Psoas muscle (tissue), 7 donors: ENCODE measurements at regions not wholly inside any gene's neighbourhood (a gene's known extent, or its start where the extent isn't known, plus 50 kb on each side); places are given as distances from the start of the nearest gene placed in this dataset.

Experiments
- ATAC-seq, 4 donors: fragments of 200-7000 bp; cut with Tn5 transposase; one replicate each; pipeline ENCODE4 v1.9.1; 2020; ENCODE audit warnings: moderate library complexity in 3 of 4, mild to moderate bottlenecking in 2 of 4
- DNase-seq, 2 donors: peaks; one replicate each; pipeline ENCODE4 v3.0.0-alpha.2; 2020
- H3K27ac ChIP-seq: fragments of 200-600 bp; one replicate; pipeline ENCODE4 v1.8.0; 2022
- H3K27me3 ChIP-seq, 3 donors: fragments of 200-600 bp in 1 of 3; one replicate each; pipeline versions ENCODE4 v1.6.1 to v1.8.0; 2013 to 2022; ENCODE audit warnings: low read length in 2 of 3, mild to moderate bottlenecking in 2 of 3, moderate library complexity in 1 of 3; ENCODE audit not compliant: insufficient read depth in 3 of 3
- H3K36me3 ChIP-seq, 2 donors: fragments of 200-600 bp in 1 of 2; one replicate each; pipeline versions ENCODE4 v1.6.1 to v1.8.0; 2013 to 2022; ENCODE audit warnings: low read depth in 1 of 2, mild to moderate bottlenecking in 1 of 2, moderate library complexity in 1 of 2; ENCODE audit not compliant: insufficient read depth in 1 of 2
- H3K4me1 ChIP-seq: fragments of 200-600 bp; one replicate; pipeline ENCODE4 v1.8.0; 2022
- H3K4me3 ChIP-seq: fragments of 200-600 bp; one replicate; pipeline ENCODE4 v1.8.0; 2022; ENCODE audit warnings: mild to moderate bottlenecking
- H3K9me3 ChIP-seq: fragments of 200-600 bp; one replicate; pipeline ENCODE4 v1.8.0; 2022
- WGBS, 3 donors: extraction: QIAGEN DNeasy Blood & Tissue Kit; methylation state at CpG; one replicate each; pipeline versions ENCODE4 v1.1.6 to v1.1.7; 2013; 5-methylcytosine and 5-hydroxymethylcytosine counted together
- intact Hi-C, 2 donors: fragments of 100-400 bp; cut with DNase I; formaldehyde crosslinking; loops; one replicate each; pipeline versions ENCODE4 v1.11.0 to v1.14.2; 2022
- TF ChIP-seq, protein P1 (sequence below): fragments of 200-600 bp; IDR thresholded peaks from one replicate; pipeline ENCODE4 v1.8.0; 2022; ENCODE audit warnings: antibody characterized with exemption
- donor health status: healthy with polysubstance abuse.
- donor health status: DM: no; HTN: no; CAD: no; lungs with moderate emphysema.
- donor health status: Bipolar disorder and iron deficiency.
- donor health status: healthy.
- donor health status: DM: yes; HTN: yes; CAD: no.
- donor health status: DM: no; HTN: no; CAD: no.
- donor health status: DM: yes; HTN: yes; CAD: no.

DNA sequence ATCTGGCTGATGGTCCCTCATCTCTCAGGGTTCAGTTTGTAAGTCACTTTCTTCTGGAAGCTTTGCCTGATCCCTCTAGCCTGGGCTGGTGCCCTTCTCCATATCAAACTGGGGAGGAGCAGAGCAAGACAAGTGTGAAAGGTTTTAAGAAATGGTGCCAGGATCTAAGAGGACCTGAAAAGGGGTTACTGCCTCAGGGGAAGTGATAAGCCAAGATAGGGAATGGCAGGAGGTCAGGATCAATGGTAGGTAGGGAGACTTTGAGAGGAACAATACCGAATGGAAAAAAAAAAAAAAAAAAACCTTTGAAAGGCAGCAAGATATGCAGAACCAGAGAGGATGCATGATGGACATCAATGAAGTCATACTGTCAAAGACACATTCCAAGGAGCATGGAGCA, 67.5 kb upstream of the TLR4 start:
- TF ChIP-seq, protein P1, sequence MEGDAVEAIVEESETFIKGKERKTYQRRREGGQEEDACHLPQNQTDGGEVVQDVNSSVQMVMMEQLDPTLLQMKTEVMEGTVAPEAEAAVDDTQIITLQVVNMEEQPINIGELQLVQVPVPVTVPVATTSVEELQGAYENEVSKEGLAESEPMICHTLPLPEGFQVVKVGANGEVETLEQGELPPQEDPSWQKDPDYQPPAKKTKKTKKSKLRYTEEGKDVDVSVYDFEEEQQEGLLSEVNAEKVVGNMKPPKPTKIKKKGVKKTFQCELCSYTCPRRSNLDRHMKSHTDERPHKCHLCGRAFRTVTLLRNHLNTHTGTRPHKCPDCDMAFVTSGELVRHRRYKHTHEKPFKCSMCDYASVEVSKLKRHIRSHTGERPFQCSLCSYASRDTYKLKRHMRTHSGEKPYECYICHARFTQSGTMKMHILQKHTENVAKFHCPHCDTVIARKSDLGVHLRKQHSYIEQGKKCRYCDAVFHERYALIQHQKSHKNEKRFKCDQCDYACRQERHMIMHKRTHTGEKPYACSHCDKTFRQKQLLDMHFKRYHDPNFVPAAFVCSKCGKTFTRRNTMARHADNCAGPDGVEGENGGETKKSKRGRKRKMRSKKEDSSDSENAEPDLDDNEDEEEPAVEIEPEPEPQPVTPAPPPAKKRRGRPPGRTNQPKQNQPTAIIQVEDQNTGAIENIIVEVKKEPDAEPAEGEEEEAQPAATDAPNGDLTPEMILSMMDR, result no peak
- H3K4me1 ChIP-seq, result no peaks in the 10 kb centered on the region
- H3K4me3 ChIP-seq, result no peak overlapping the region
- H3K36me3 ChIP-seq, result no peaks in the 10 kb centered on the region
- ATAC-seq, result no peak
- H3K27ac ChIP-seq, result no peak overlapping the region
- intact Hi-C loops, result no loop called here
- 78 to 100% (median 95%) methylated on average over 1 of the region's 1 CpG for WGBS, 3 donors
- H3K27me3 ChIP-seq, result peaks cover 0 to 11% (median 2%) of the 10 kb centered on the region in 3 donors
- no peaks in the 10 kb centered on the region for H3K9me3 ChIP-seq
- DNase-seq, result no peak

DNA sequence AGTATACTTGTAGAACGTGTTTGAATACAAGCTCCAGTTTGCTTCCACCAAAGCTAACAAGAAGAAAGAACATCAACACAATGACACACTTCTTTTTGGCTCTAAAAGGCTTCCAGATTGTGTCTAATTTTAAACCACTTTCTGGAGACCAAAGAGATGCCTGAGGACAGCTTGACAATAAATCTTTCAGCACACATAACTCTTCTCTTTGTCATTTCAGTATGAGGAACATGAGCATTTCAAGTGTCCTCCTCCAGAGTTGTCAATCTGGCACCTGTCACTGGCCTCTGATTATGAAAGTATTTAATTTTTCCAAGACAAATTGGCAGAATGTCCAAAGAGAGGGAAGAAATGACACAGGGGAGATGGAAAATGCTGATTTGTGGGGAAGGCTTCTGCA, 79.0 kb upstream of the TLR4 start:
- TF ChIP-seq, protein P1, result no peak
- DNase-seq (no peak), ATAC-seq (peak in 1 of 4 donors; percentile 56)
- WGBS, 3 donors, result 70 to 93% (median 83%) methylated on average over 1 of the region's 1 CpG
- Histone ChIP-seq H3K4me1 (no peaks in the 10 kb centered on the region), H3K4me3 (no peak overlapping the region), H3K36me3 (no peaks in the 10 kb centered on the region), H3K27ac (no peak overlapping the region), H3K9me3 (peaks cover 6% of the 10 kb centered on the region), H3K27me3 (no peaks in the 10 kb centered on the region)
- intact Hi-C loops, result no loop called here

DNA sequence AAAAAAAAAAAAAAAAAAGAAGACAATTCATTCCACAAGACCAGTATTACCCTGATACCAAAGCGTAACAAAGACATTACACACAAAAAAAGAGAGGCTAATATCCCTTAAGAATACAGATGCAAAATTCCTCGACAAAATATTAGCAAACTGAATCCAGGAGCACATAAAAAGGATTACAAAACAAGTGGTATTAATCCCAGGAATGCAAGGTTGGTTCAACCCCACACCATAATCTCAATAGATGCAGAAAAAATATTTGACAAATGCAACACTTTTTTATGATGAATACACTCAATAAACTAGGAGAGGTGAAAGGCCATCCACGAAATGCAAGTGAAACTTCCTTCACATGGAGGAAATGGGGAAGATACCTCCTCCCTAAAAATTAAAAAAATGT, 80.1 kb upstream of the TLR4 start:
- no peaks in the 10 kb centered on the region for H3K36me3 ChIP-seq
- WGBS, 3 donors, result 57 to 61% (median 58%) methylated on average over 3 of the region's 3 CpGs
- ATAC-seq, result no peak

DNA sequence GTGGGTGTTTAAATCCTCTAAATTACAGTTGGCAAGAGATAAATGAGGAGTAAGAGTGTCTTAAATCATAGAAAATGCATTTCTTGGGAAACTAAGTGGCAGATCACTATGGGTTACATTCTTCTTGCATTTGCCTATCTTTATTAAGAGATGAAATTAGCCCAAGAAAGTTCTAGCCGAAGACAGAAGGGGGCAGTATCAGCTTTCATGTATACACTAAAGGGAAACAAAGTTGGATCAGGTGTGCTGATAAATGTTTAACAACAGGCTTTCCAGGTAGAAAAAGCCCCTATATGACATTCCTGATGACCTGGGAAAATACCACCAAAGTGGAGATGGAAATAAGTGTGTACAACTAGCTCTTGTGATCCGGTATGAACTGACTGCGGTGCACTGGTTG, 81.9 kb upstream of the TLR4 start:
- Histone ChIP-seq H3K4me1 (no peaks in the 10 kb centered on the region), H3K27ac (no peak overlapping the region), H3K27me3 (no peaks in the 10 kb centered on the region), H3K36me3 (no peaks in the 10 kb centered on the region), H3K9me3 (peaks cover 6% of the 10 kb centered on the region), H3K4me3 (no peak overlapping the region)
- ATAC-seq, result no peak
- TF ChIP-seq, protein P1, result no peak
- intact Hi-C loops, result no loop called here
- DNase-seq, result no peak
- 87 to 91% (median 87%) methylated on average over 3 of the region's 3 CpGs for WGBS, 3 donors

More for the DNA sequence above, 80.1 kb upstream of the TLR4 start:
- TF ChIP-seq, protein P1, result no peak
- DNase-seq, result no peak
- H3K9me3 ChIP-seq, result peaks cover 6% of the 10 kb centered on the region
- intact Hi-C loops, result no loop called here
- no peak overlapping the region for H3K4me3 ChIP-seq
- H3K27ac ChIP-seq, result no peak overlapping the region
- H3K4me1 ChIP-seq, result no peaks in the 10 kb centered on the region
- H3K27me3 ChIP-seq, result no peaks in the 10 kb centered on the region

DNA sequence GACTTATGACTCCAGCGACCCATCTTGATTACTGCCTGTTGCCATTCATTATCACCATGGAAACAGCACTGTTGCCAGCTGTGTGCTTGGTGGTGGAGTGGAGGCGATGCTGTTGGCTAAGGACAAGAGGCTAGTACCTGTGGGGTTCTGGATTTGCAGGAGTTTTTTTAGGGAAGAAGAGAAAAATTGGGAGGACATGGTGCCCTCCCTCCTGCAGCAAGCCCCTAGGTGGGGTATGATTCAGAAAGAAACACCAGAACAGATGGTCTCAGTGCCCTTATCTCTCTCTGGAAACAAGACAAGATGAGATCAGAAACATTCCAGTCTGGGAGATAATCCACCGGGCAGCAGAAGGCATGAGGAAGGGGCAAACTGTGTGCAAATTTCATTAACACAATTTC, 87.8 kb upstream of the TLR4 start:
- H3K36me3 ChIP-seq, result no peaks in the 10 kb centered on the region
- DNase-seq (no peak), ATAC-seq (no peak)
- intact Hi-C loops, result no loop called here
- 18 to 45% (median 23%) methylated on average over 3 of the region's 3 CpGs for WGBS, 3 donors
- no peaks in the 10 kb centered on the region for H3K9me3 ChIP-seq
- H3K27me3 ChIP-seq, result no peaks in the 10 kb centered on the region
- no peak overlapping the region for H3K27ac ChIP-seq
- H3K4me3 ChIP-seq, result no peak overlapping the region
- TF ChIP-seq, protein P1, result no peak
- no peaks in the 10 kb centered on the region for H3K4me1 ChIP-seq
